Activated CD4-positive, alpha-beta T cell treated with anti-CD3 and anti-CD28 coated beads, Interleukin-2, amount 10 ng/mL, durations not matched to agents 24 days and 14 days (primary cell): ENCODE measurements at regions not wholly inside any gene's neighbourhood (a gene's known extent, or its start where the extent isn't known, plus 50 kb on each side); places are given as distances from the start of the nearest gene placed in this dataset.

Experiments used
- DNase-seq: peaks from one replicate; pipeline ENCODE4 v3.0.0; 2022
- H3K27ac Mint-ChIP-seq: one replicate; pipeline ENCODE4 v1.8.0; 2022; ENCODE audit warnings: mild to moderate bottlenecking, mixed read lengths
- H3K27me3 Mint-ChIP-seq: one replicate; pipeline ENCODE4 v1.8.0; 2022; ENCODE audit warnings: mixed read lengths
- H3K36me3 Mint-ChIP-seq: one replicate; pipeline ENCODE4 v1.8.0; 2022; ENCODE audit warnings: low read depth, mild to moderate bottlenecking, mixed read lengths
- H3K4me1 Mint-ChIP-seq: one replicate; pipeline ENCODE4 v1.8.0; 2021; ENCODE audit warnings: mixed read lengths
- H3K4me3 Mint-ChIP-seq: one replicate; pipeline ENCODE4 v1.8.0; 2022; ENCODE audit warnings: mild to moderate bottlenecking, moderate library complexity, mixed read lengths
- H3K9me3 Mint-ChIP-seq: one replicate; pipeline ENCODE4 v1.8.0; 2021; ENCODE audit warnings: mixed read lengths
- intact Hi-C: fragments of 100-400 bp; cut with micrococcal nuclease; formaldehyde crosslinking; loops from one replicate; pipeline ENCODE4 v1.15.1; 2023

DNA sequence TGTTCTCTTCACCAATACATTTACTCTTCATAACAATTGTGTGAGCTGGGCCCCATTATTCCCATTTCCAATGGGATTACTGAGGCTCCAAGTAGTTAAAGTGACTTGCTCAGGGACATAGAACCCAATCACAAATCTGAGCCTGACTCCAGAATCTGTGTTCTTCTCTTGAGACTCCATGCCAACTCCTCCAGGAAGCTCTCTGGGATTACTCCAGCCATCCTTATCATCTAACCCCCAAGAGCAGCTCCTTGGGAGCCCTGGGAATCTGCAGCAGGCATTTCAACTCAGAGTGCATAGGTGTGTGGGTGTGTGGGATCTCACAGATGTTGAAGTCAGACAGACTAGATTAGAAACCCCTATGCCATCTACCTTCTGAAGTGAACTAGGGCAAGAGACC lies 131.4 kb upstream of the BOD1 start:
- no peak overlapping the region for H3K27ac Mint-ChIP-seq
- peaks cover 5% of the 10 kb centered on the region for H3K27me3 Mint-ChIP-seq
- DNase-seq, result no peak
- intact Hi-C loops, result no loop called here
- H3K9me3 Mint-ChIP-seq, result no peaks in the 10 kb centered on the region
- no peaks in the 10 kb centered on the region for H3K36me3 Mint-ChIP-seq
- no peaks in the 10 kb centered on the region for H3K4me1 Mint-ChIP-seq
- H3K4me3 Mint-ChIP-seq, result no peak overlapping the region

DNA sequence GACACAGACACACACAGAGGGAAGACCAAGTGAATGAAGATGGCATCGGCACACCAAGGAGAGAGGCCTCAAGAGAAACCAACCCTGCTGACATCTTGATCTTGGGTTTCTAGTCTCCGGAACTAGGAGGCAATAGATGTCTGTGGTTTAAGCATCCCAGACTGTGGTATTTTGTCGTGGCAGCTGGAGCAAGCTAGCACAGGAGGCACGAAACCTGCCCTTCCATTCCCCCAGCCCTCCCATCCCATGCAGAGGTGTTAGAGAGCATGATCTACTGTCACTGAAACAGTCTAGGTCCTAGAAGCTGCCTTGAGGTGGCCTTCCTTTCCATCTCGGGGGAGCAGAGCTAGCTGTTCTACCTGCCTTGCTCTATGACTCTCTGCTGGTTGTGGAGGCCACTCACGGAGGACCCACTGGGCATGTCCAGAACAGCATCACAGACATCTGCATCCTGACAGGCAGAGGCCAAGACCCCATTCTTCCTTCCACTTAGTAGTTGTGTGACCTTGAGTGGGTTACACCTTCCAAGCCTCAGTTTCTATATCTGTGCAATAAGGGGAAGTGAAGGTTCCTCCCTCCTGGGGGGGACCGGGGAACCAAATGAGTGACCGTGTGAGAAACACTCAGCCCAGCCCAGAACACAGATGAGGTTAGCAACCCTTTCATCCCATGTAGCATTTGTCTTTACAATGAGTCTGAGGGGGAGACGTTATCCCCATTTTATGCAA lies 134.3 kb upstream of the BOD1 start:
- Mint-ChIP-seq H3K4me1 (no peaks in the 10 kb centered on the region), H3K36me3 (no peaks in the 10 kb centered on the region), H3K4me3 (no peak overlapping the region), H3K9me3 (no peaks in the 10 kb centered on the region), H3K27ac (no peak overlapping the region), H3K27me3 (peaks cover 5% of the 10 kb centered on the region)
- no peak for DNase-seq
- intact Hi-C loops, result no loop called here

DNA sequence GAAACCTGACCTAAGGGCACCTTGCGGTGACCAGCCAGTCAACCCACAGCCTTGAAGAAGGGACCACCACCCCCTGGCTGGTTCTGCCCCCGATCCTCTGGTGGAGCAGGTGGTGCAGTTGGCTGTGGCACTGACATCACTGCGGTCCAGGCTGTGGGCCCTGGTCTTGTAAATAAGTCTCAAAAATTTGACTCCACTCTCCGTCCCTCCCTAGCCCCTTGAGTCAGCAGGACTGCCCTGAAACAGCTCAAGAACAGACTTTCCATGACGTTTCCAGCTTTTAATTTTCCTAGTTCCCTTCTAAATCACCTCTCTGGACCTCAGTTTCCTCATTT lies 134.8 kb upstream of the BOD1 start:
- Mint-ChIP-seq H3K27me3 (peaks cover 5% of the 10 kb centered on the region), H3K9me3 (no peaks in the 10 kb centered on the region), H3K4me3 (no peak overlapping the region), H3K4me1 (no peaks in the 10 kb centered on the region), H3K36me3 (no peaks in the 10 kb centered on the region), H3K27ac (no peak overlapping the region)
- intact Hi-C loops, result no loop called here
- DNase-seq, result no peak

DNA sequence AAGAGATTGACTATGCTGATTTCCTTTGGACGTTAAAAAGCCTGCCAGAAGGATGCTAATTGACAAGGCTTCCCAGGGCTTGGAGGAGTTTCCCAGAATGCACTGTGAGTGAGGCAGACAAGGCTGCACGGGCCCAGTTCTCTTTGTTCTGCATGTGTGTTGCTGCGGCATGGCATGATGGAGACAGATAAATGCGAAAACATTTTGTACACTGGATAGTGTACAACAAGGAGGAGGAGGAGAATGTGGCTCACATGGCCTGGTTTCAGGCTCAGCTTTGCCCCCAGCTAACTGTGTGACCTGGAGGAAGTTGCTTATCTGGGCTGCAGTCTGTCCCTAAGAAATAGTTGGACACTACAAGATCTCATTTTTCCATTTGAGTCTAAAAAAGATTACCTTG lies 135.5 kb upstream of the CPEB4 start:
- no peaks in the 10 kb centered on the region for H3K9me3 Mint-ChIP-seq
- no peak overlapping the region for H3K27ac Mint-ChIP-seq
- no peak overlapping the region for H3K4me3 Mint-ChIP-seq
- H3K36me3 Mint-ChIP-seq, result no peaks in the 10 kb centered on the region
- H3K4me1 Mint-ChIP-seq, result no peaks in the 10 kb centered on the region
- peaks cover 5% of the 10 kb centered on the region for H3K27me3 Mint-ChIP-seq
- DNase-seq, result no peak
- intact Hi-C loops, result no loop called here

DNA sequence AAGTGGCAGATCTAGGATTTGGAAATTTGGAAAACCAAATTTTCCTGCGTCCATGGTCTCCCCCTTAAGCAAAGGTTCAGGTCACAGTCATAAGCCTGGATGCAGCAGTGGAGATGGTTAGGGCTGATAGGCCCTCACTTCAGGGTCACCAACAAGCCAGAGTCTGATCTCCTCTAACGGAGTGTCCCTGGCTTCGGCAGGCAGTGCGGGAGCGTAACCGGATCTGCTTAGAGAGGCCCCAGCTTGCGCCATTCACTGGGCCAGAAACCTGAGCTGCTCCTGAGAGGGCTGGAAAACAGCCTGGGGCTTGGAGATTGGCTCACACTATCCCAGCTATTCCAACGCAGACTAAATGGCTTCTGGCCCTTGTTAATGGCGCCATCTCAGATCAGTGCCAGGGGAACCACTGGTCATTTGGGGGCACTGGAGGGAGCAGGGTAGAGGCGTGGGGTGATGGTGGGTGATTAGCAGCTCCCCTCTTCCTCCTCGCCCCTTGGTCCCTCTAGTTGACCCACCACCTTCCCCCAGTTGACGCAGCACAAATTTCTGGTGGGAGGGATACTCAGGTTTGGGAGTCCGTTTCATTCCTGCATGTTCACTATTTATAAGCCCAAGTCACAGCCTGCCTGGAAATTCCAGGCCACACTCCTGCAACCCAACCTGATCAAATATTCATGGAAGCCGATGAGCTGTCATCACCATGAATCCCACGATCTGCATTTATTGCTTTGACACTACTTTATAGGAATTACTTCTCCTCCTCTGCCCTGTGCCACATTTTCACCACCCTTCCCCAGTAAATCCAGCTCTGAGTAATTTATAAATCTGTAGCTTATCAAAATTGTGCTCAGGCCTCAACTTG lies 134.6 kb upstream of the CPEB4 start:
- intact Hi-C loops, result no loop called here

DNA sequence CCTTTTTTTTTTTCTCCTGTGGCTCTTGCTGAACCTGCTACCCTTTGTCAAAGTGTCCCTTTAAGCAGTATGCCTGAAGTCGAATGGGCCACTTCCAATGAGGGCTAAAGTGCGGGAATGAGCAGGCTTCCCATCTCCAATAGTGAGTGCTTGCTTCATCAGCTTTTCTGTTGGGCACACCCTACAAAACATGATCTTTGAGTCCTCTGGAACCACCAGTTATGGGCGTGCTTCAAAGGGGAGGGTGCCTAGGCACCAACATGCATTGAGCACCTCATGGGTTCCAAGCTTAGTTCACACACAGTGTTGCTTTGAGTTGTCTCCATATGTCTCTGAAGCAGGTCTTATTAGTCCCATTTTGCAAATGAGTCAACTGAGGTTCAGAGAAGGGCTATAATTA lies 132.8 kb upstream of the CPEB4 start:
- Mint-ChIP-seq H3K36me3 (no peaks in the 10 kb centered on the region), H3K4me1 (no peaks in the 10 kb centered on the region), H3K4me3 (no peak overlapping the region), H3K27me3 (peaks cover 5% of the 10 kb centered on the region), H3K27ac (no peak overlapping the region), H3K9me3 (no peaks in the 10 kb centered on the region)
- no peak for DNase-seq
- intact Hi-C loops, result no loop called here

More for the DNA sequence above, 134.6 kb upstream of the CPEB4 start:
- peaks cover 5% of the 10 kb centered on the region for H3K27me3 Mint-ChIP-seq
- no peaks in the 10 kb centered on the region for H3K36me3 Mint-ChIP-seq
- no peak overlapping the region for H3K27ac Mint-ChIP-seq
- H3K9me3 Mint-ChIP-seq, result no peaks in the 10 kb centered on the region
- H3K4me1 Mint-ChIP-seq, result no peaks in the 10 kb centered on the region
- no peak overlapping the region for H3K4me3 Mint-ChIP-seq
- DNase-seq, result no peak

DNA sequence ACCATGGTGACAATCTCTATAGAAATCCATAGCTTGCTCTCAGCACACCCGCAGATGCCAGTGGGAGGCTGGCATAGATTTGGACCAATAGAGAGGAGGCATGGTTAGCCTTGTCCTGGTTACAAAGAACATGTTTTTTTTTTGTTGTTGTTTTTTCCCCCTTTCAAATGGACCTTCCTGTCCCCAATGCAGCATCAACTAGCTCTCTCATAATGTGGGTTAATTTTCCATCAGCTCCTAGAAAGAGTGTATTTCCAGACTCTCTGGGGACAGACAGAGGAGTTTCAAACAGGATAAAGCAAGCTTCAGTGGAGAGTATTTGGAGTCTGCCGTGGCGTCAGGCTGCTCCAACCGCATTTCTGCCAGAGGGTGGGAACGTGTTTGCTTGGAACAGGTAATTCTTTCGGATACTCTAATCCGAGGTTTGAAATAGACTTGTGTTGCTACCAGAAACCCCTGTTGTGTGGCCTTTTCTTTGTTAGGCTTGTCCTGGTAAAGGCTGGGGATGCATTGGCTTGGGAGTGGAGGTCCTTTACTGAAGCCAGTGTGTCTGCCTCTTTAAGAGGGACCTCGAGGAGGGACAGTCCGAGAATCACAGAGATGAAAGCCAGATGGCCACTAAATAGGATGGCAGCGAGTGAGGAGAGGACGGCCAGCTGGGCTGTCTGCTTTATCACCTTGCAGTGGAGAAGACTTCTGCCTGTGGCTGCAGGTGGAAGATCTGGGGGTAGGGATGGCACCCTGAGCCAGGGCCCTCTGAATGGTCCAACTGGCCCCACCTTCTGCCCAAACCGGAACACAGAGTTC lies 130.5 kb upstream of the CPEB4 start:
- Mint-ChIP-seq H3K9me3 (no peaks in the 10 kb centered on the region), H3K27ac (no peak overlapping the region), H3K27me3 (peaks cover 4% of the 10 kb centered on the region), H3K4me3 (no peak overlapping the region), H3K36me3 (no peaks in the 10 kb centered on the region), H3K4me1 (no peaks in the 10 kb centered on the region)
- no peak for DNase-seq
- intact Hi-C loops, result no loop called here

DNA sequence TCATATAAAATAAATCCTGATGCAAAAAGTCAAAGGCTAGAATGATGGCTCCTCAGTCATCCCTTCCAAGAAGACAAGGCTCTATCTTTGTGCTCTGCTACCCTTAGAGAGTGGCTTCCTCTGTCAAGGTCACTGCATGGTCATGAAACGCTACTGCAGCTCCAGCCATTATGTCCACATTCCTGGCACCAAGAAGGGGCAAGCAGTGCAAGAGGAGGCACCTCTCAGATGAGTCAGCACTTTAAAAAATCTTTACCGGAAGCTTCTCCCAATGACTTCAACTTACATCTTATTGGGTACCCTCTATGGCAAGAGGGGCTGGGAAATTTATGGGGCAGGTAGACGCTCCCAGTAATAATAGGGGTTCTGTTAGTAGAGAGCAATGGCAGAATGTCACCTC lies 129.5 kb upstream of the CPEB4 start:
- Mint-ChIP-seq H3K27me3 (peaks cover 3% of the 10 kb centered on the region), H3K4me1 (no peaks in the 10 kb centered on the region), H3K9me3 (no peaks in the 10 kb centered on the region), H3K27ac (no peak overlapping the region), H3K4me3 (no peak overlapping the region), H3K36me3 (no peaks in the 10 kb centered on the region)
- DNase-seq, result no peak
- intact Hi-C loops, result no loop called here

DNA sequence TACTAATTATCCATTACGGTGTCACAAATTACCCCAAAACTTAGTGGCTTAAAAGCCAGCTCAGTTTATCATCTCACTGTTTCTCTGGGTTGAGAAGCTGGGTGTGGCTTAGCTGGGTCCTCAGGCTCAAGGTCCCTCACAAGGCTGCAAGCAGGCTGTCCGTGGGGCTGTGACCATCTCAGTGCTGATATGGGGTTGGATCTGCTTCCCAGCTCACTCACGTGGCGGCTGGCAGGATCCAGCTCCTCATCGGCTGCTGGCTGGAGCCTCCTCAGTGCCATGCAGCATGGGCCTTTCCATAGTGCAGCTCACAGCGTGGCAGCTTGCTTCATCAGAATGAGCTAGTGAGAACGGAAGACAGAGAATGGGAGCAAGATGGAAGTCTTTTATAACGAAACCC lies 128.5 kb upstream of the CPEB4 start:
- DNase-seq, result no peak
- no peak overlapping the region for H3K4me3 Mint-ChIP-seq
- no peaks in the 10 kb centered on the region for H3K9me3 Mint-ChIP-seq

DNA sequence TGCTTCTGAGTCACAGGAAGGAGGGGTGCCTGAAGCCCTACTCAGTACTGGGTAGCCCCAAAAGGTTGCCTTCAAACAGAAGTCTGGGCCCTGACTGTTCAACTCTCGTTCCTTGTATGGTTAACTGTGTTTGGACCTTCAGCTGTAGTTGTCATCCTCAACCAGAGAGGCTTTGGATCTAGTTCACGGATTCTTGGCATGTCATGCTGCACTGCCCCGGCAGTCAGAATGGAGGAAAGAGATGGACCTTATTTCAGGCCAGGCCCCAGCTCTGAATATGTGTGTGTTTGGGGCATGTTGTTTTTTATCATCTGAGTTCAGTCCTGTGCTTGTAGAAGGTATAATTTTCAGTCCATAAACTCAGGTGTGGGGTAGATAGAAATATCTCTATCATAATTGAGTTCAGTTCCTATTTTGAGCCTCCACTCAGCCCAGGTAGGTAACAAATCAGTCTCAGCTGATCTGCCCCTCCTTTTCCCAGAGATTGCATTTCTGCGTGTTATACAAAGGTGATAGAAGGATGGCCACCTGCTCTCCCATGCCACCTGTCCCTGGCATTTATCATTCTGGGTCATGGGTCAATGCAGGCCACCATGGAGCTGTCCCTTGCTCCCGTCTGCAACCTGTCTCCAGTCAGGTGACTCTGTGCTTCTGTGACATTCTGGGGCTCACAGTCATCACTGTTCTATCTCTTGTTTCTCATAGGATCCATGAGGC lies 127.5 kb upstream of the CPEB4 start:
- DNase-seq, result no peak
- Mint-ChIP-seq H3K9me3 (no peaks in the 10 kb centered on the region), H3K4me1 (no peaks in the 10 kb centered on the region), H3K27me3 (peaks cover 3% of the 10 kb centered on the region), H3K4me3 (no peak overlapping the region), H3K27ac (no peak overlapping the region), H3K36me3 (no peaks in the 10 kb centered on the region)
- intact Hi-C loops, result no loop called here

More for the DNA sequence above, 128.5 kb upstream of the CPEB4 start:
- H3K4me1 Mint-ChIP-seq, result no peaks in the 10 kb centered on the region
- peaks cover 3% of the 10 kb centered on the region for H3K27me3 Mint-ChIP-seq
- H3K36me3 Mint-ChIP-seq, result no peaks in the 10 kb centered on the region
- intact Hi-C loops, result no loop called here
- H3K27ac Mint-ChIP-seq, result no peak overlapping the region

DNA sequence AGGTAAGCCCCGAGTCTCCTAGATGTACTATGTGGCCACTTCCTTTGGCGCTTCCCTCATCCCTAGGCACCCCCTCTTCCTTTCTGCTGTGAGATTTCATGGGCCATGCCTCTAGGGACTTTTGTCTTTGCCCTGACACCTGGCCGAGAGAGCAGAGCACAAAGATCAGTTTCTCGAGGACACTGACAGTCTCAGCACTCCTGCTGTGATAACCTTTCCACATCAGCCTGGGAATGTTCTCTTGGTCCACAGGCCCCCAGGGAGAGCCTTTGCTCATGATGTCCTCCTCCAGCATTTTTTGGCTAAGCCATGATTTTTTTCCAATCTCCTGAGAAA lies 127.0 kb upstream of the CPEB4 start:
- Mint-ChIP-seq H3K27ac (no peak overlapping the region), H3K27me3 (peaks cover 3% of the 10 kb centered on the region), H3K4me3 (no peak overlapping the region), H3K36me3 (no peaks in the 10 kb centered on the region), H3K4me1 (no peaks in the 10 kb centered on the region), H3K9me3 (no peaks in the 10 kb centered on the region)
- no peak for DNase-seq
- intact Hi-C loops, result no loop called here

DNA sequence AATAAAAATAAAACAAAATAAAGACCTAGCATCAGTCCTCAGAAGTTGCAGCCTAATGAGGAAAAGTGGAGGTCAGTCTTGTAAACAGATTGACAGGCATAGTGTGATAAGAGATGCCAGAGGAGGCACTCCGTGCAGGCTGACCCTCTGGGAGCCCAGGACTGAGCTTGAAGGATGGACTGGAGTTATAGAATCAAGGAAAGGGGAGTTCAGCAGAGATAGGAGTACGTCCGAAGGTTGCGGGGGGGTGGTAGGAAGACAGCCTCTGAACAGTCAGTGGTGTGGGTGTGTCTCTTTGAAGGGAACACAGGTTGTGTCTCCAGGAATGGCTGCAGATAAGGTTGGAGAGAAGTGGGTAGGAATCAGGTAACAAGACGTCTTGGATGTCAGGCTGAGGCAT lies 126.1 kb upstream of the CPEB4 start:
- Mint-ChIP-seq H3K4me3 (no peak overlapping the region), H3K27ac (no peak overlapping the region), H3K4me1 (no peaks in the 10 kb centered on the region), H3K27me3 (peaks cover 3% of the 10 kb centered on the region), H3K36me3 (no peaks in the 10 kb centered on the region), H3K9me3 (no peaks in the 10 kb centered on the region)
- DNase-seq, result no peak
- intact Hi-C loops, result no loop called here

DNA sequence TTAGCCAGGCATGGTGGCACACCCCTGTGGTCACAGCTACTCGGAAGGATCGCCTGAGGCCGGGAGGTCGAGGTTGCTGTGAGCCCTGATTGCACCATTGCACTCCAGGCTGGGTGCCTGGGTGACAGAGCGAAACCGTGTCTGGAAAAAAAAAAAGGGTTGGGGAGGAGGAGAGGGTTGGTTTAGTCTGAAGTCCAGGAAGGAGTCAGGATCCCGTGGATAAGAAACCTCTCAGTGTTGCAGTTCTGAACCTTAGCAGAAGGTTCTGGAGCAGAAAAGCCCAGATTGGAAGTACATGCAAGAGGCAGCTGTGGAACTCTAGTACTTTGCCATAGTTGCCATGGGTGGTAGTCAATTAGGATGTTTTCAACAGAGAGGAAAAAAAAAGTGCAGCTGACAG lies 125.2 kb upstream of the CPEB4 start:
- intact Hi-C loops, result no loop called here
- H3K4me1 Mint-ChIP-seq, result no peaks in the 10 kb centered on the region
- H3K36me3 Mint-ChIP-seq, result no peaks in the 10 kb centered on the region
- no peak for DNase-seq
- no peaks in the 10 kb centered on the region for H3K9me3 Mint-ChIP-seq
- no peak overlapping the region for H3K27ac Mint-ChIP-seq
- H3K4me3 Mint-ChIP-seq, result no peak overlapping the region
- H3K27me3 Mint-ChIP-seq, result peaks cover 3% of the 10 kb centered on the region

DNA sequence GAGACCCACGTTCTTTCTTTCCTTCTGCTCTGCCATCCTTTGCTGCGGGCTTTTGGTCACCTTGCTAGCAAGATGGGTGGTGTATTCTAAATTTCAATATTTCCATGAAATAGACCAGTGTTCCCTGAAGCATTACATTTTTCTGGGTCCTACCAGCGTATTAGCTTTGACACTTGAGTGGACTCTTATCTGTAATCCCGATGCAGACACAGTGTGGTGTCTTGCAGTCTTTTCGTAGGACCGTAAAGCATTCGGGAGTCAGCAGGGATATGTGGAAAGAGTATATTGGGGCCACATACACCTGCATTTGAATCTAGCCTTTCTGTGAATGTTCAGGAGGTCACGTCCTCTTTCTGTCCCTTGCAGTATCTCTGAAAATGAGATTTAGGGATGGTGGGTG lies 124.7 kb upstream of the CPEB4 start:
- no peak for DNase-seq
- Mint-ChIP-seq H3K4me3 (no peak overlapping the region), H3K36me3 (no peaks in the 10 kb centered on the region), H3K9me3 (no peaks in the 10 kb centered on the region), H3K27me3 (peaks cover 3% of the 10 kb centered on the region), H3K4me1 (no peaks in the 10 kb centered on the region), H3K27ac (no peak overlapping the region)
- intact Hi-C loops, result no loop called here
